Fibroblast of pulmonary artery (primary cell): ENCODE measurements at regions not wholly inside any gene's neighbourhood (a gene's known extent, or its start where the extent isn't known, plus 50 kb on each side); places are given as distances from the start of the nearest gene placed in this dataset.
A peak's percentile ranks its signal among the peaks of the same experiment; 100 is the strongest.
"Not testable (repeated sequence)": the region's sequence is repeated elsewhere in the genome, so short reads cannot be mapped to it uniquely, and the experiment has no call there.

Experiments
- DNase-seq: peaks from one replicate; pipeline ENCODE4 v3.0.0-alpha.2; 2010; ENCODE audit warnings: low read depth
- H3K4me3 ChIP-seq: replicated peaks from 2 replicates; pipeline ENCODE4 v1.5.1; 2011; ENCODE audit warnings: low read depth, mild to moderate bottlenecking, control low read depth, low read length, moderate library complexity
- CTCF ChIP-seq: IDR thresholded peaks from 2 replicates; pipeline ENCODE4 v1.5.1; 2011; ENCODE audit warnings: mild to moderate bottlenecking, control low read depth, low read length, inconsistent platforms; ENCODE audit errors: missing control alignments

- TF ChIP-seq CTCF, result no peak
- peak; percentile 3 for DNase-seq
- no peak overlapping the region for H3K4me3 ChIP-seq
These were observed 291.4 kb upstream of the KLF4 start for GRCh38 chr9:107780960-107781359.

- DNase-seq, result no peak
- no peak for TF ChIP-seq CTCF
- no peak overlapping the region for H3K4me3 ChIP-seq
These were observed 290.2 kb upstream of the KLF4 start for GRCh38 chr9:107779731-107780130.

- no peak overlapping the region for H3K4me3 ChIP-seq
- no peak for DNase-seq
These were observed 289.1 kb upstream of the KLF4 start for GRCh38 chr9:107778661-107779060.

GRCh38 chr9:107774099-107774498, 284.5 kb upstream of the KLF4 start:
- not testable (repeated sequence) for H3K4me3 ChIP-seq, DNase-seq

More at GRCh38 chr9:107778661-107779060, 289.1 kb upstream of the KLF4 start:
- no peak for TF ChIP-seq CTCF

- DNase-seq, result no peak
- no peak overlapping the region for H3K4me3 ChIP-seq
- TF ChIP-seq CTCF, result no peak
These were observed 283.4 kb upstream of the KLF4 start for GRCh38 chr9:107772988-107773387.

GRCh38 chr9:107770716-107771115, 281.1 kb upstream of the KLF4 start:
- no peak for DNase-seq
- no peak for TF ChIP-seq CTCF

GRCh38 chr9:107768224-107768623, 278.7 kb upstream of the KLF4 start:
- DNase-seq, result no peak
- no peak for TF ChIP-seq CTCF
- H3K4me3 ChIP-seq, result no peak overlapping the region

More at GRCh38 chr9:107770716-107771115, 281.1 kb upstream of the KLF4 start:
- H3K4me3 ChIP-seq, result no peak overlapping the region
